NCI-H2029 (cell line): ENCODE measurements at regions not wholly inside any gene's neighbourhood (a gene's known extent, or its start where the extent isn't known, plus 50 kb on each side); places are given as distances from the start of the nearest gene placed in this dataset.
"Not testable (repeated sequence)": the region's sequence is repeated elsewhere in the genome, so short reads cannot be mapped to it uniquely, and the experiment has no call there.

Experiments
- DNase-seq: peaks from one replicate; lab custom pipeline; 2025; lab: John Stamatoyannopoulos, UW

- DNase-seq, result not testable (repeated sequence)
Observed at GRCh38 chr7:76849887-76850563, 182.1 kb downstream of the SPDYE17 start.

- DNase-seq, result not testable (repeated sequence)
Observed at GRCh38 chr7:76839879-76840278, 192.3 kb downstream of the SPDYE17 start.

DNA sequence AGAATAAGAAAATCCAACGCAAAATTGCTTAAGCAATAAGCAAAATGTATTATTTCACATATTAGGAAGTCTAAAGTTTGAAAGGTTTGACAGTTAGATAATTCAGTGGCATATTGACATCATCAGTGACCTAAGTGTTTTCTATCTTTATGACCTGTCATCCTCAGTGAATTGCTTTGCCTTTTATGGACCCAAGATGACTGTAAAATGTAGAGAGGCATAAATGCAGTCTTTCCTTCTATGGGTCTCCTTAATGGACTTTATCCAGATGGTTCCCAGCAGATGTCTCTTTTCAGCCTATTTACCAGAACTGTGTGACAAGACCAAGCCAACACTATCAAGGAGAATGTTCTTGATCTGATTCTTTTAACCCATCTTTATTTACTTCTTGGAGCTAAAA, 192.9 kb downstream of the SPDYE17 start:
- not testable (repeated sequence) for DNase-seq

GRCh38 chr7:76838357-76838756, 193.8 kb downstream of the SPDYE17 start:
- not testable (repeated sequence) for DNase-seq

- not testable (repeated sequence) for DNase-seq
Observed at GRCh38 chr7:76829233-76829632, 202.2 kb upstream of the POMZP3 start.

DNA sequence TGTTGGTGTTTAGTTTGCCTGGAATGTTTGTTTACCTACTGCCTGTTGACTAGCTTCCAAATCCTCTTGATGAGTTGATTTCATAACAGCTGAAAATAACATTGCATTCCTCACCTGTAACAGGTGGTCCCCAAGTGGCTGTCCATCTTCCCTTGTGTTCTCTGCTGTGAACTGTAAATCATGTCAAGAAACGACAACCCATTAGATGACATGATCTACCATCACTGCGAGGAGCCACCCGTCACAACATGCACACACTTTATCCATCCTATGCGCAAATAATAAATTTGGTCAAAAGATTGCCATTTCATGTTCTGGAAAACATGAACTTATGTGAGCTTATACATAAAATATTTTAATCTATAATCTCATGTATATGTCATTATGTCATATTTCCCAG, 199.1 kb upstream of the POMZP3 start:
- not testable (repeated sequence) for DNase-seq

- DNase-seq, result not testable (repeated sequence)
Observed at GRCh38 chr7:76809856-76810255, 182.8 kb upstream of the POMZP3 start.

DNA sequence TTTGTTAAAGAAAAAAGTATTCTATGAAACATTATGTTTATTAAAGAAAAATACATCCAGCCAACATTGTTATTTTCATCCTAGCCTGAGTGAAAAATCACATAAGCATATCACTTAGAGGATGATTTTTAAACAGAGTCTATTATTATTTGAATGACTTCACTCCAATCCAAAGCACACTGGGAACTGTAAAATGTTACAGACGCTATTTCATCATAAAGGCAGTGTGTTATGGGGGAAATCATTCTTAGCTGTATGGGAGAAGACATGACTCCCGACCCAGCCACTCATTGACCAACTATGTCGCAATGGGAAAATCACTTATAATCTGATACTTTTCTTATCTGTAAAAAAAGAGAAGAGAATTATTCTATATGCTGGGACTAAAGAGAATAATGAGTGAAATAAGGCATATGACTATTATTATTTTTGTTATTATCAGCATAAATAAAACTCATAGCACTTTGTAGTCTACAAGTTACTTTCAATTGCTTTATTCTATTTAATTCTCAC, 180.6 kb upstream of the POMZP3 start:
- DNase-seq, result not testable (repeated sequence)

- DNase-seq, result not testable (repeated sequence)
Observed at GRCh38 chr7:76806460-76806859, 179.4 kb upstream of the POMZP3 start.

GRCh38 chr7:76806010-76806409, 178.9 kb upstream of the POMZP3 start:
- not testable (repeated sequence) for DNase-seq

DNA sequence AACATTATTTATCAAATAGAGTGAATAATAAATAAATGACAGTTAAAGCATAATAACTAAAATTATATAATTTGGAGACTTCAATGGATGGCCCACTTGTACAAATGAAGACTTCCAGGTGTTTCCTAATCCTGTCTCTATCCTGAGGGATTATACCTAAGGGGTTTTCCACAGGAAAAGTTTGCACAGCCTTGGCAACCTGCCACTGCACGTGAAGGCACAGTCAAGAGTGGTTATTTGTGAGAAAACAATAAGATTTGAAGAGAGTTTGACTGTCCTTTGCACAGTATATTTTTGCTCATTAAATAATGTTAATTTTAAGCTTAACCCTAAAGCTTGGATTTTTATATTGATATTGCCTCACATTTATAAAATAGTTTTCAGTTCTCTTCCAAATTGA, 178.2 kb upstream of the POMZP3 start:
- DNase-seq, result not testable (repeated sequence)

- DNase-seq, result not testable (repeated sequence)
Observed at GRCh38 chr7:76797639-76798038, 170.6 kb upstream of the POMZP3 start.

GRCh38 chr7:76780693-76781092, 153.6 kb upstream of the POMZP3 start:
- not testable (repeated sequence) for DNase-seq

GRCh38 chr7:76774279-76774678, 147.2 kb upstream of the POMZP3 start:
- DNase-seq, result not testable (repeated sequence)

- not testable (repeated sequence) for DNase-seq
Observed at GRCh38 chr7:76771980-76772379, 144.9 kb upstream of the POMZP3 start.

DNA sequence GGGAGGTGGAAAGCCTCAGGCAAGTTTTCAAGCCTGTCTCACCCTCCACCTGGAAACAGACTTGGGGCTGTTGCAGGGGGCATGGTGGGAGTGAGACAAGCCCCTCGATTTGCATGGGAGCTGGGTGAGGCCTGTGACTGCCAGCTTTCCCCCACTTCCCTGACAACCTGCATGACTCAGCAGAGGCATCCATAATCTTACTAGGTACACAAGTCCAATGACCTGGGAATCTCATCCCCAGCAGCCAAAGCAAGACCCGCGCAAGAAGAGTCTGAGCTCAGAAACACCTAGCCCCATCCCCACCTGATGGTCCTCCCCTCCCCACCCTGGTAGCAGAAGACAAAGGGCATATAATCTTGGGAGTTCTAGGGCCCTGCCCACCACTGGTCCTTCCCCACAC, 136.9 kb upstream of the POMZP3 start:
- not testable (repeated sequence) for DNase-seq

- DNase-seq, result not testable (repeated sequence)
Observed at GRCh38 chr7:76760546-76761220, 133.6 kb upstream of the POMZP3 start.

DNA sequence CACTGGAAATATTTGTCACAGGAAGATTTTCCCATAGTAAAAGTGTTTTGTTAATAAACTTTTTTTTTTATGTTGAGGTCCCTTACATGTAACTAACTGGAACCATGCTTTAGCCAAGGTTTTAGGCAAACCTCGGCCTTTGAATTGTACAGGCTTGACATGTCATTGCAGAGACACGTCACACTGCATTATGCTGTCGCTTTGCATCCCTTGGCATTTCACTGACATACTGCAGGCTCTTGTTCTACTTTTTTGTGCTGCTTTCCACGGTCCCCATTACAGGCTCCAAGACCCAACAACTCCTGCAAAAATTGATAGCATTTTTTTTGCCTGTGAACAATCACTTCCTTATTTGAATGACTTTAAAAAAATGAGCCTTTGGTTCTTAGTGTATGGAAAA, 112.5 kb upstream of the POMZP3 start:
- DNase-seq, result not testable (repeated sequence)

- DNase-seq, result not testable (repeated sequence)
Observed at GRCh38 chr7:76736724-76737123, 109.6 kb upstream of the POMZP3 start.

DNA sequence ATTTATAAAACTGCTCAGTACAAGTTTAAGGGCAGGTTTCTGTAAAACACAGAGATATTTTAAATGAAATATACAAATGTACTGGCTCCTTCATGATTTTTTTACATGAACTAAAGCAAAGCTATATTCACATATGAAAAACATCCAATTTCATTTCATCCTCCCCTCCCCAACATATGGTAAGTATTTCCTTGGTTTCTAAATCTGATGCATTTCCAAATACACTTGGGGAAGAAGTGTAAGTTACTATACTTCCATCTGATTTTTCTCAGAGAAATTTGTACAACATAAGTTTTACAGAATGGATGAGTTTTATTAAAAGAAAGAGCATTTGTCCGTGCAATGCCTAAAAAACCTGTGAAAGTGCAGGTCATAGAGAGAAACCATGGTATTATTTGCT, 109.0 kb upstream of the POMZP3 start:
- DNase-seq, result not testable (repeated sequence)

- not testable (repeated sequence) for DNase-seq
Observed at GRCh38 chr7:76735668-76736067, 108.6 kb upstream of the POMZP3 start.

DNA sequence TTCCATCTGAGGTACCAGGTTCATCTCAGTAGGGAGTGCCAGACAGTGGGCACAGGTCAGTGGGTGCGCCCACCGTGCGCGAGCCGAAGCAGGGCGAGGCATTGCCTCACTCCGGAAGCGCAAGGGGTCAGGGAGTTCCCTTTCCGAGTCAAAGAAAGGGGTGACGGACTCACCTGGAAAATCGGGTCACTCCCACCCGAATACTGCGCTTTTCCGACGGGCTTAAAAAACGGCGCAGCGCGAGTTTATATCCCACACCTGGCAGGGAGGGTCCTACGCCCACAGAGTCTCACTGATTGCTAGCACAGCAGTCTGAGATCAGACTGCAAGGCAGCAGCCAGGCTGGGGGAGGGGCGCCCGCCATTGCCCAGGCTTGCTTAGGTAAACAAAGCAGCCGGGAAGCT, 101.5 kb upstream of the POMZP3 start:
- DNase-seq, result not testable (repeated sequence)

GRCh38 chr7:76723928-76724327, 96.8 kb upstream of the POMZP3 start:
- not testable (repeated sequence) for DNase-seq
